ENCODE measurements at regions not wholly inside any gene's neighbourhood (a gene's known extent, or its start where the extent isn't known, plus 50 kb on each side); places are given as distances from the start of the nearest gene placed in this dataset.

GRCh38 chr20:48156521-48156920 lies 371.2 kb upstream of the SULF2 start:
- ChIA-PET POLR2A (ENCODE audit: low non-redundant PET) (no interaction called here), CTCF (no interaction called here)
- intact Hi-C loops (cut with micrococcal nuclease; ENCODE audit: unreplicated experiment), result no loop called here

GRCh38 chr20:48155268-48155667 lies 370.0 kb upstream of the SULF2 start:
- no TSS peak for BruUV-seq (replicated peaks)
- TF ChIP-seq CTCF (conservative IDR thresholded peaks at IDR 0.05; ENCODE audit: low read depth, low read length) (no peak), EZH2 (IDR thresholded peaks at IDR 0.05; ENCODE audit: borderline replicate concordance, low read depth, low read length, poor library complexity, severe bottlenecking) (no peak)
- H3K27ac ChIP-seq (ENCODE audit: low read depth, low read length, poor library complexity, severe bottlenecking), result no peak overlapping the region
- intact Hi-C loops (cut with micrococcal nuclease; ENCODE audit: unreplicated experiment), result no loop called here
- ChIA-PET POLR2A (ENCODE audit: low non-redundant PET) (no interaction called here), CTCF (no interaction called here)
- no peak overlapping the region for H3K4me3 ChIP-seq (ENCODE audit: low read depth, low read length, poor library complexity, severe bottlenecking)
- H3K27me3 ChIP-seq (replicated peaks; ENCODE audit: insufficient read depth, low read depth, low read length, poor library complexity), result peaks cover 16% of the 10 kb centered on the region
- no peaks in the 10 kb centered on the region for H3K9me3 ChIP-seq (ENCODE audit: low read depth, low read length, poor library complexity, severe bottlenecking)
- no peaks in the 10 kb centered on the region for H3K4me1 ChIP-seq (ENCODE audit: insufficient read depth, low read length, poor library complexity, severe bottlenecking)
- DNase-seq (ENCODE audit: low spot score), result no peak
- no peaks in the 10 kb centered on the region for H3K36me3 ChIP-seq (ENCODE audit: insufficient read depth, low read length, poor library complexity, severe bottlenecking)

More at GRCh38 chr20:48156521-48156920, 371.2 kb upstream of the SULF2 start:
- Histone ChIP-seq H3K9me3 (ENCODE audit: low read depth, low read length, poor library complexity, severe bottlenecking) (no peaks in the 10 kb centered on the region), H3K27me3 (replicated peaks; ENCODE audit: insufficient read depth, low read depth, low read length, poor library complexity) (peaks cover 16% of the 10 kb centered on the region), H3K4me1 (ENCODE audit: insufficient read depth, low read length, poor library complexity, severe bottlenecking) (no peaks in the 10 kb centered on the region), H3K4me3 (ENCODE audit: low read depth, low read length, poor library complexity, severe bottlenecking) (no peak overlapping the region), H3K27ac (ENCODE audit: low read depth, low read length, poor library complexity, severe bottlenecking) (no peak overlapping the region), H3K36me3 (ENCODE audit: insufficient read depth, low read length, poor library complexity, severe bottlenecking) (no peaks in the 10 kb centered on the region)
- no peak for TF ChIP-seq CTCF (conservative IDR thresholded peaks at IDR 0.05; ENCODE audit: low read depth, low read length)
- no peak for TF ChIP-seq EZH2 (IDR thresholded peaks at IDR 0.05; ENCODE audit: borderline replicate concordance, low read depth, low read length, poor library complexity, severe bottlenecking)
- BruUV-seq (replicated peaks), result no TSS peak
- no peak for DNase-seq (ENCODE audit: low spot score)

GRCh38 chr20:48154040-48154765 lies 368.9 kb upstream of the SULF2 start:
- no peaks in the 10 kb centered on the region for H3K36me3 ChIP-seq (ENCODE audit: insufficient read depth, low read length, poor library complexity, severe bottlenecking)
- CTCF ChIA-PET, result no interaction called here
- TF ChIP-seq EZH2 (IDR thresholded peaks at IDR 0.05; ENCODE audit: borderline replicate concordance, low read depth, low read length, poor library complexity, severe bottlenecking) (no peak), CTCF (conservative IDR thresholded peaks at IDR 0.05; ENCODE audit: low read depth, low read length) (no peak)
- no peak overlapping the region for H3K27ac ChIP-seq (ENCODE audit: low read depth, low read length, poor library complexity, severe bottlenecking)
- H3K4me1 ChIP-seq (ENCODE audit: insufficient read depth, low read length, poor library complexity, severe bottlenecking), result no peaks in the 10 kb centered on the region
- no peaks in the 10 kb centered on the region for H3K9me3 ChIP-seq (ENCODE audit: low read depth, low read length, poor library complexity, severe bottlenecking)
- POLR2A ChIA-PET (ENCODE audit: low non-redundant PET), result no interaction called here
- H3K4me3 ChIP-seq (ENCODE audit: low read depth, low read length, poor library complexity, severe bottlenecking), result no peak overlapping the region
- no peak for DNase-seq (ENCODE audit: low spot score)
- intact Hi-C loops (cut with micrococcal nuclease; ENCODE audit: unreplicated experiment), result no loop called here
- peaks cover 20% of the 10 kb centered on the region for H3K27me3 ChIP-seq (replicated peaks; ENCODE audit: insufficient read depth, low read depth, low read length, poor library complexity)
- no TSS peak for BruUV-seq (replicated peaks)

Data from A673 (cell line).